Activated gamma-delta T cell (primary cell): ENCODE measurements at regions not wholly inside any gene's neighbourhood (a gene's known extent, or its start where the extent isn't known, plus 50 kb on each side); places are given as distances from the start of the nearest gene placed in this dataset.

ENCODE experiments used
- DNase-seq: peaks from one replicate; lab custom pipeline; 2025; lab: John Stamatoyannopoulos, UW

DNA sequence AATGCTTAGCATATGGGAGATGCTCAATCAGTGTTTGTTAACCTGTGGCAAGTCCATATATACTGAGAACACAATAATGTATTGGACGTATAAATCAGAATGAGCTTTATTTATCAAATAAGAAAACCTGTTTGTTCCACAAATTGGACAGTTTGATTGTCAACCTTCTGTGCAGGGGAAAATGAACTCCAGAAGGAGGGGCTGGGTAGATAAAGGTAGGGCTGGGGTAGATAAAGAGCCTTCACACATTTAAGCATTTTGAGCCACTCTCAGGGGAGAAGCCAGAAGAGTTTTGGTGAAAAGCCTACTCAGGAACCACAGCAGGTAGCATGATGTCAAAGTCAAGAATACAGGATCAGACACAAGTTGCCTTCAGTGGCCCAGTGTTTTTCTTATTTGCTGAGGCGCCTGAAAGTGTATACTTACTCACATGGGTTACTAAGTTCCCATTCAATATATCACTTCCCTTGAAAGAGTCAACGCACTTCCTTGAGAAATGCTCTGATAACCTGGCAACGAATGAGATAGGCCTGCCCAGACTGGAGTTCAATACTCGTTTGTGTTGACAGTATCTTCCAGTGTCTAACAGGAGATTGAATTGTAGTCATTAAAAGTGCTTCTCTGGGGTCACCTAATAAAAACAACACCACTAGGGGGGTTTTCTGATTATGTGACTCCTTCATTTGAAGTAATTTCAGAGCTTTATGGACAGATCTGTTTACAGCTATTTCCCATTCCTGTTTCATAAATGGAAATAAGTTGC is 263.9 kb upstream of the CITED2 start:
- no peak for DNase-seq

DNA sequence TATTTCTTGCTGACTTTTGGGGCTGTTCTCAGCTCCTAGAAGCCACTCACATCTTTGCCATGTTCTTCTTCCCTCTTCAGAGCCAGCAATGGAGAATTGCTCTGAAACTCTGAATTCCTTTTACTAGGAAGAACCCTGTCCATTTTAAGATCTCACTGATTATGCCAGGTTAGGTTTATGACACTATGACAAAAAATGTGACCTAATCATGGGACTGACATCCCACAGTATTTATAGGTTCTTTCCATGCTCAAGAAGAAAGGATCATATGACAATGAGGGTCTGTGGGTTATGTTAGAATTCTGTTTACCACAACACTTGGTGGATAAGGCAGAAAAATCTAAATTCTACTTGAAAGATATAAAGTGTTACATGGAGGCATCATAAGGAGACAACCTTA is 263.3 kb upstream of the CITED2 start:
- no peak for DNase-seq

DNA sequence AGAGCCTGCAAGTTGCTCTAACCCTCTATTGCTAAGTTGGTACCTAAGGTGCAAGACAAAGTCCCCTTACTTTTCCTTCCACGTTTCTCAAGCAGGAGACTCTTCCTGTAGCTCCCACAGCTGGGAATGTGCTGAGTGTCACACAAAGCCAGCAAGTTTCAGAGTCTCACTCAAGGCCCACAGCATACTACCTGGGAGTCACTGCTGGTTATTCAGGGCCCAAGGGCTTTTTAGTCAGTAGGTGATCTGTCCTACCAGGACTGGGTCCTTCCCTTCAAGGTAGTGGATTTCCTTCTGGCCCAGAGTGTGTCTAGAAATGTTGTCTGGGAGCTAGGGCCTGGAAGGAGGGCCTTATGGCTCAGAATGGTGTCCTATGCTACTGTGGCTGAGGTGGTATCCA is 261.9 kb upstream of the CITED2 start:
- DNase-seq: no peak

DNA sequence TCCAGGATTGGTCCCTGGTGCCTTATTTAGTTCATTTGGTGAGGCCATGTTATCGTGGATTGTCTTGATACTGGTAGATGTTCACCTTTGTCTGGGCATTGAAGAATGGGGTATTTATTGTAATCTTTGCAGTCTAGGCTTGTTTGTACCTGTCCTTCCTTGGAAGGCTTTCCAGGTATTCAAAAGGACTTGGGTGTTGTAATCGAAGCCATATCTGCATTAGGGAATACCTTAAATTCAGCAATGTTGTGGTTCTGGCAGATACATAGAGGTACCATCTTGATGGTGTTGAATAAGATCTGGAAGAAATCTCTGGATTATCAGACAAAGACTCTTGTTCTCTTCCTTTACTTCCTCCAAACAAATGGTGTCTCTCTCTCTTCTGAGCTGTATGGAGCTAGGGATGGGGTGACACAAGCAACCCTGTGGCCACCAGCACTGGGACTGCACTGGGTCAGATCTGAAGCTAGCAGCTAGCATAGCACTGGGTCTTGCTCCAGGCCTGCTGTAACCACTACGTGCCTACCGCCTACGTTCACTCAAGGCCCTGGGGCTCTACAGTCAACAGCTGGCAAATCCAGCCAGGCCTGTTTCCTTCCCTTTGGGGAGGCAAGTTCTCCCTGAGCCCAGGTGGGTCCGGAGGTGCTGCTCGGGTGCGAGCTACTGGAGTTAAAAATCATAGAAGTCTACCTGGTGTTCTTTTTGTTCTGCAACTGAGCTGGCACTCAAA is 261.1 kb upstream of the CITED2 start:
- DNase-seq: no peak

DNA sequence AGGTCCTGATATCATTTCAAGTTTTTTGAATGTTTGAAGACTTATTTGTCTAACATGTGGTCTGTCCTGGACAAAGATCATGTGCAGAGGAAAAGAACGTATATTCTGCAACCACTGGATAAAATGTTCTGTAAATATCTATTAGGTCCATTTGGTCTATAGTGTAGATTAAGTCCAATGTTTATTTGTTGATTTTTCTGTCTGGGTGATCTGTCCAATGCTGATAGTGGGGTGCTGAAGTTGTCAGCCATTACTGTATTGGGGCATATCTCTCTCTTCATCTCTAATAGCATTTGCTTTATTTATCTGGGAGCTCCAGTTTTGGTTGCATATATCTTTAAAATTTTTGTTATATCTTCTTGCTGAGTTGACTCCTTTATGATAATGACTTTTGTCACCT is 258.4 kb upstream of the CITED2 start:
- DNase-seq: no peak

DNA sequence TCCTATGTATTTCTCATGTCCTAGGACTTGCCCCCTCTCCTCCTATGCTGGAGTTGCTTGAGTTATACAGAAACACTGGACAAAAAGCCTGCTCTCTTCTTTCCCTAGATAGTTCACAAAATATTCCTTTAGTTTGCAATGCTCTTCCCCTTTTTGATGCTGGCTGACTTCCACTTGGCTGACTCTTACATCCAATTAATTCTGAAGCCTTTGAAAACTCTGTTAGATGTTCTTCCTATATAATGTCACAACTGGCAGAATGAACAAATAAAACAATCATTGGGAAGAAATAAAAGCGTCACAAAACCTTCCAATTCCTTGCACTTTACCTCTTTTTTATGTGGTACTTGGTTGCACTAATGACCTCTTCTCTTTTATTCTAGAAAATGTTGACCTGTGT is 253.8 kb upstream of the CITED2 start:
- no peak for DNase-seq

DNA sequence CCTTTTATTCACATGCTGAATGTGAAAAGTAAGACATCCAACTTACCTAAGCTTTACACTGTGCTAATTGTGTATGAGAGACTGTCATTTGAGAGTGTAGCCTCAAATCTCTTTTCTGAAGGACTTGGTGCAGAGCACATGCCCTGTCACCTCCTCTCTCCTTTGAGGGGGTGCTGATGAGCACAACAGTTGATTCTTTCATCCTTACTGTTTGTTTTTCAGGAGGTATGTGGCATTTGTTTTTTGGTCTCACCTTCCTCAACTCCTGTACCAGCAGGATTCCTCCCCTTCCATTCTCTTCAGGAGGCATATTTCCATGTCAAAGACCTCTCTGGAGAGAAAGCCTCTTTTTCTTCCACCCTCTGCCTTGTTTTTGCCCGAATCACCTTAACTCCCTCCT is 252.6 kb upstream of the CITED2 start:
- no peak for DNase-seq

DNA sequence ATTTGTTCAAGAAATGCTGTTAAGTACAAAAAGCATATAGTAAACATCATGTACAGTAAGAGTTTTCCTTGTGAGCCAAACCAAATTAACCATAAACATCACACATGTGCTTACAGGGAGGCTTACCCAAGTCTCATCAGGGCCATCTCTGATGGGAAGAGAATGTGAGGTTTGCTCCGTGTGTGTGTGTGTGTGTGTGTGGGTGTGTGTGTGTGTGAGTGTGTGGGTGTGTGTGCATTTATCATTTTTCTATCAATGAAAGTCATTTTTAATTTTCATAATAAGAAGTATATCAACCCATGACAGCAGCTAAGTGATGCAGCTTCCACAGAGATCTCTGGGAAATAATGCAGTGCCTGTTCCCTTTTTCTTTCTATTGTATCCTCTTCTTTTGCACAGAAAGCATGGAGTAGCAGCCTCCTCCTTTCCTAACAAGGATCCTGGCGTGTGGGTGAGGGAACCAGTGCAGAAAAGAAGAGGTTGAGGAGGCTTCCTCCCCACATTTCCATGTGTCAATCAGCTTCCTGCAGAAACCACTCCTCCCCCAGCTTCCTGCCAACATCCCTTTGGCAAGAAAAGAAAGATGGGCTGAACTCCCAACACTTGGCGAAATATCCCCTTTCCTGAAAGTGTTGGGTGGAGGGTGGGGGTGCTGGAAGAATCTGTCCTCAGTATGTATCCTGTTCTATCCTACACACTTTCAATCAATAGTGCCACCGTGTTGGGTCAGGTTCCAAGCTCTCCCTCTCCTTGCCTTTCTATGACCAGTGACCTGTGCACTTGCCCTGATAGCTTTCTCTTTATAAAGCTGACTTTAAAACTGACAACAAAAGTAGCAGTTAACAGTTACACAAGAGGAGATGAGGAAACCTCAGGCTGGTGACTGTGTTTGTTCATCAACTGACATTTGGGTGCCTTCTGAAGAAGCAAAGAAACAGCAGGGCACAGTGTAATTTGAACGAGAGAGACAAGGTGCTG is 251.8 kb upstream of the CITED2 start:
- no peak for DNase-seq

DNA sequence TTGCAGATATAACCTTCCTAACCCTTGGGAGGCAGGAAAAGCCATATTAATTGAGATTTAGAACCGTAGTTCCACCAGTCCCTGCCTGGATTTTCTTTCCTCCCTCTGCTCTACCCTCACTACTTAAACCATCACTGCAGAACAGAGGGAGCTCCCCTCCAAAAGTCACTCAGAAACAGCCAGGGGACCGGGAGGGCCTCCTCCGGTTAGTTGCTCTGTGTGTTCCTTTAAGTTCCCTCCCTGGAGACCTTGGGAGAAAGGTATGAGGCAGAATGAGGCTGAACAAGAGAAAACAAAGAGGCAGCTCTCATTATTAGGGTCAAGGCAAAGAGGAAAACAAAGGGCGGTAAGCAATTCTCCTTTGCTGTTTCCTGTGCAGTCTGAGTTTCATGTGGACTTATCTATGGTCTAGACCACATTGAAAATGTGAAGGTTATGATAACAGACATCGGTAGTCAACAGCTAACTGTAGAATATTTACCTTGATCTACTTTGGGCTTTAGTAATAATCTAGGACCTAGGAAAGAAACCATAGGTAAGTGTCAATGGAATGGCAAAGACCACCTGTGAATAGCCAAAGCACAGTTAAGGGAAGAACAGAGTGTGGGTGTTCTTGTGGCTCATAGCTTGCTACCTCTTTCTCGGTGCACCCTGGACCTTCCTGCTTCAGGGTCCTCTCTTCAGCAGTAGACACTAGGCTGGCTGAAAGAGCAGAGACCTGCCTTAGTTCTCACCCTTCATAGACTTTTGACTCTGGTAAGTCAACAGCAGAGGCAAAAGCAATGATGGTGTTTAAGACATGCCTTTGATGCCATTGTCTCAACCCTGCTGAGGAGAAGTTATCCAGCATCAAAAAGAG is 250.9 kb upstream of the CITED2 start:
- DNase-seq: no peak

DNA sequence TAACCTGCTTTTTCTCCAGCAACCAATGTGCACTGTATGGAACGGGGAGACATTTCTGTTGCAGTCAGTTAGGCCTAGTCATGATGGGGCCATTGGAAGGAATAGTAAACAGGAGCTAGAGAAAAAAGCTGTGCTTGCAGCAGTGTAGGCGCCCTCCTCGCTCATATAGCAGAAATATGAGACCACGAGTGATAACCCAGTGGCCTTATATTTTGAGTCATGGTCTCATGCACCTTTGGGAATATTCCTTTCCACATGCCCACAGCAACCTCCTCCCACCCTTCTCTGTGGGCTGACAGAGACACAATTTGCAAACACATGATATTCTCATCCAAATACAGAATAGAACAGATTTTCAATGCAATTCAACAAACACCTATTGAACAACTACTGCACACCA is 248.9 kb upstream of the CITED2 start:
- DNase-seq: no peak

DNA sequence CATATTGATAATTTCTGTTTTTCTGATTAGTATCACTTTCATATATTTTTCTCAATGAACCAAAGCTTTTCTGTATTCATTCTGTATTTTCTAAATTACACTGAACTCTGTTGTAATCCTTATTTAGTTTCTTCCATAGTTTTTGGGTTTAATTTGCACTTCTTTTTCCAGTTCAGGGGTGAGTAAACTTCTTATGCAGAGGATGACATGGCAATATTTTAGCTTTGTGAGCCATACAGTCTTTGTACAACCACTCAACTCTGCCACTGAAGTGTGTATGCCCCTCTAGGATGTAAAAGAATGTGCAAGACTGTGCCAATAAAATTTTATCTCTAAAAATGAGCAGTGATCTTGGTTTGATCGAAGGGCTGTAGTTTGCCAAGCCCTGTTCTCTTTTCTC is 239.0 kb upstream of the CITED2 start:
- DNase-seq: no peak

DNA sequence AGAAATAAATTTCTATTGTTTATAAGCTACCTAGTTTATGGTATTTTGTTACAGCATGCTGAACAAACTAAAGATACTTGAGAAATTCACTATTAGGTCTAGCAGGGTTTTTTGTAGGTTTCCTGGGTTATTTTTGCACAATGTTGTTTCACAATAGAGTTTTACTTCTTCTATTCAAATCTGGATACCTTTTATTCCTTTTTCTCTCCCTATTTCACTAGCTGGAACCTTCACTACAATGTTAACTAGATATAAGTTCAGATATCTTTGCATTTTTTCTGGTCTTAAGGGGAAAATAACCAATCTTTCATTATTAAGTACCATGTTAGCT is 237.7 kb upstream of the CITED2 start:
- no peak for DNase-seq

DNA sequence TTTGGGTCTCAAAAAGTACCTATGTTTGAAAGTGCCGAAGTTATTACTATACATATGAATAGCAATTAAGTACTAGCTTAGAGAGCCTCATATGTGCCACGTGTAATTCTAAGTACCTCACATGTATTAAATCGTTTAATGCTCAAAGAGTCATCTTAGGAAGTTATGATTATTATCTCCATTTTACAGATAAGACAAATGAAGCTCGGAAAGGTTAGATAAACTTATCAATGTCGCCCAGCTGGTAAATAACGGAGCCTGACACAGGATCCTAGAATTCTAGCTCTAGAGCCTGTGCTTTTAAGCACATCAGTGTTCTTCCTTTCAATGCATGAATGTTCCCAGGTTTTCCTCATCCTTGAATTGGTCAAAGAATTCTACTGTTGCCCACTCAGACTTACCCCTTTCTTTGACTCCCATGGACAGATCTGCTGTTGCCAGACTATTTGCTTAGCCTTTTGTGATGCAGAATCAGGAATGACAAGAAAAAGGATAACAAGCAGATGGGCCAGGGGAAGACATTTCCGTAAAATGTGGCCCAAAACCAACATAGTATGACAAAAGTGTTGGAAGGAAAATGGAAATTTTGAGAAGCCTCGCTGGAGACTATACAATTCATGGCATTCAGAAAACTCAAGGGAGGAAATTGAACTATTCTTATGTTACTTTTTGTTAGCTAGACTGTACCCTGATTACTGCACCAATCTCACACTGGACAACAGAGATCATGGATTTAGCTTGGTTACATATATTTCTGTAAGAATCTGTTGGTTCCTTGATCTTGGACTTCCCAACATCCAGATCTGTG is 237.1 kb upstream of the CITED2 start:
- no peak for DNase-seq

DNA sequence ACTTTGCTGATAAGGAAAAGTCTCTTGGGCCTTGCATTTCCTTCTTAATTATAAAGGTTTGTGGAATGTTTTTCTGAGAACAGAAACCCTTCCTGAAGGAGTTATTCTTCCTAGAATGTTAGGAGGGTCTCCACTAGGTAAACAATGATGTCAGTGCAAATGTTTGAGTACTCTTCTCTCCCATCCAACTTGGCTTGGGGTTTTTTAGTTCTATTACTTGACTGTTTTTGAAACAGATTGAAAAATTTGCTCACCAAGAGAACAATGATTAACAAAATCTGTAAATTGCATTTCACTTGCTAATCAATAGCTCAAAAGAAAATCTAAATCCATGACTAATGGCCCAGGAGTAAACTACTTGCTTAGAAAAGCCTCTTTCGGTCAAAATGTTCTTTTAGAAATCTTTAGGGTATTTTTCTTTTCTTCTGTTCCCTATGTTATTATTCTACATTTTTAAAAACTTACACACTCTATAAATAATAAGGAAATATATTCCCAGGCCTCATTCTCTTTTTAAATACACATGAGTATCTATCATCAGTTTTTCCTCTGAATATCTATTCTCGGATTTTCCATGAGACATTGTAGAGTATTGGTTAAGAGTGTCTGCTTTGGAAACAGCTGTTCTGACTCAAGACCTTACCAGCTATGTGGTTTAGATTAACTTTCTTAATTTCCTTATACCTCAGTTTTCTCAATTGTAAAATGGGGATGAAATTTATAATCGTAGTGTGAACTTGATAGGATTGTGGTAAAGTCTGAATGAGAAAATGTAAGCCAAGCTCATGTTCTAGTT is 234.2 kb upstream of the CITED2 start:
- DNase-seq: no peak

DNA sequence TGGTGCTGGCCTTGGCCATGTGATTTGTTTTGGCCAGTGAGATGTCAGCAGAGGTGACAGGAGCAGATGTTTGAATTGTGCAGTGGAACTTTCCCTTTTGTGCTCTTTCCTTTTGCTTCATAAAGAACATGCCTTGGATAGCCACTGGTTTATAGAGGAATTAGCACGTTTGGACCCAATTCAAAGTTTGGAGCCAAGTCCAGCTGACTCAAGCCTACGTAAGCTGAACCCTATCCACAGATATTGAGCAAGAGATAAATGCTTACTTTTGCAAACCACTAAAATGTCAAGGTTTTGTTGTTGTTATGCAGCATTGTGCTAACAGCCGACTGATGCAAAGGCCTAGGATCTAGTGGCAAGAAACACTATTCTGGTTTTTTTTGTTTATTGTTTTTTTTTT is 230.9 kb upstream of the CITED2 start:
- DNase-seq: no peak

DNA sequence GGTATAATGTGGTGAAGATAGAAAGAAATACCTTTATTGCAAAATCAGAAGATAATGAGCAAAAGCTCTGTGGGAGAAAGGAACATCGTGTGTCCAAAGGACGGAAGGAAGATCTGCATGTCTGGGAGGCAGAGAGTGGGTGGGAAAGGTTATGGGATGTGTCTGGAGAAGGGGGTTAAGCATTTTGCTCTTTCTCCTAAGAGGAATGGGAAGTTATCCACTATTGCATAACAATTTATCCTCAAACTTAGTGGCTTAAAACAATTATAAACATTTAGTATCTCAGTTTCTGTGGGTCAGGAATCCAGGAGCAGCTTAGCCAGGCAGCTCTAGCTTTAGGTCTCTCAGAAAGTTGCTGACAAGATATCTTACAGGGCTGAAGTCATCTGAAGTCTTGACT is 229.1 kb upstream of the CITED2 start:
- DNase-seq: no peak

DNA sequence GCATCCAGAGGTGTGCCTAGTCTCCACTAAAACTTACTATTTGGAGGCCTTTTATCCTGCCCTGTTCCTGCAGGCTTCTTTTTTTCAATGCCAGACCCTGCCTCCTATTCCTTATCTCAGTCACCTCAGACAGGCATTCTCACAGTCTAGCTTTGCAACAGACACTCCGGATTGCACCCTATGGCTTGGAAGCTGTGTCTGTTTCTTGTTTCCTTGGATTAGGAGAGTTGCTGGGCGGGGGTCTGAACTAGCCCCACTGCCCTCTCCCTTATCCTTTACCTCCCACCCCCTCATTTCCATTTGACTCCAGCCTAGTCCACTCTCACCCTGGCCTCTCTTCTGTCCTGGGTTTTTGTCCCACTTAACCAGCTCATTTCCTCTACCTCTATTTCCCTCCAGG is 228.1 kb upstream of the CITED2 start:
- DNase-seq: no peak

DNA sequence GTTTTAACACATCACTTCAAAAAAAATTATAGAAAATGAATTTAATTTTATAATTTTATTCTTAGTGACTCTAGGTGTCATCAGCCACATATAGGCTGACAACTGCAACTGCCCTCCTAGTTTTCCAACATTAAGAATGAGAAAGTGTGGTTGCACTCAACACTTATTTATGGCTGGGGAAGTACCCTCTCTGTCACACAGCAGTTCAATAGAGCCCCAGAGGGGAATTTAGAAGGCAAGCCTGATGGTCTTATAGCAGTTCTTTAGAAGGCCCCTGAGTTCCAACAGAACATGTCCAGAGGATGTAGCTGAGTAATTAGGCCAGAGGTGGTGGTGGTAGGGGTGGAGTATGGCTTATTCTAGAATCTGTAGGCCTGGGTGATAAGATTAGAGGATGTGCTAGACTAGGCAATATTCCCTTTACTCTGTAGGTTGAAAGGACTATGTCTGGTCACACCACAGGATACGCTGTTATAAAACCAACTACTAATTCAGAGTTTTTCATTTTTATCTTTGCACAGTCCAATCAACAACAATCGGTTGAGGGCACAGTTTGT is 226.5 kb upstream of the CITED2 start:
- DNase-seq: no peak

DNA sequence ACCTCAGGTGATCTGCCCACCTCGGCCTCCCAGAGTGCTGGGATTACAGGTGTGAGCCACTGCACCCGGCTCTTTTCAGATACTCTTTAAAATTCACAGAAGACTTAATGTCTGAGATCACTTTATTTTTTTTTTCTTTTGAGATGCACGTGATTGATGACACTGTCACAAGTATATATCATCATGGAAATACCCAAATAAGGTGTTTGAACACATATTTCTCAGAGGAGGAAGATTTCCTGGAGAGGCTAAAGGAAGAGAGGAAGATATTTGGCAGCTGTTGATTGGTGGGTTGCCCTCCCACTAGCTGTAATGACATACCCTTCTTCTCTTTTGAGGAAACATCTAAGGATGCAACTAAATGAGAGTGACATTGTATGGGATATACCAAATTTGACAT is 225.9 kb upstream of the CITED2 start:
- DNase-seq: no peak
